ENCODE measurements at regions not wholly inside any gene's neighbourhood (a gene's known extent, or its start where the extent isn't known, plus 50 kb on each side); places are given as distances from the start of the nearest gene placed in this dataset.

GRCh38 chr14:58815161-58815701 lies 177.5 kb downstream of the DACT1 start:
- Histone ChIP-seq H3K27me3 (ENCODE audit: insufficient read depth, low read length) (no peaks in the 10 kb centered on the region), H3K4me1 (ENCODE audit: insufficient read depth, low read length) (no peaks in the 10 kb centered on the region), H3K4me3 (ENCODE audit: low read length in 2 of 2) (no peak overlapping the region), H3K27ac (ENCODE audit: low read depth, low read length) (no peak overlapping the region), H3K36me3 (ENCODE audit: insufficient read depth, low read length) (no peaks in the 10 kb centered on the region), H3K9me3 (ENCODE audit: control insufficient read depth in 1 of 2, low read length in 2 of 2) (no peaks in the 10 kb centered on the region)
- H3K27ac Mint-ChIP-seq = no peak overlapping the region
- H3K27me3 Mint-ChIP-seq = peaks cover 2 to 4% of the 10 kb centered on the region in 2 donors
- peaks cover 0 to 2% (median 0%) of the 10 kb centered on the region in 8 donors for H3K9me3 Mint-ChIP-seq
- no peaks in the 10 kb centered on the region for H3K4me1 Mint-ChIP-seq
- H3K4me3 Mint-ChIP-seq = no peak overlapping the region
- intact Hi-C loops (cut with micrococcal nuclease) = no loop called here
- ChIA-PET POLR2A (ENCODE audit: partially characterized antibody) (no interaction called here), CTCF (ENCODE audit: partially characterized antibody) (no interaction called here)
- no peak for DNase-seq
- H3K36me3 Mint-ChIP-seq = no peaks in the 10 kb centered on the region

- Mint-ChIP-seq H3K27me3 (peaks cover 2 to 4% of the 10 kb centered on the region in 2 donors), H3K4me3 (no peak overlapping the region), H3K4me1 (no peaks in the 10 kb centered on the region), H3K9me3 (peaks cover 0 to 2% (median 0%) of the 10 kb centered on the region in 8 donors), H3K27ac (no peak overlapping the region), H3K36me3 (no peaks in the 10 kb centered on the region)
- intact Hi-C loops (cut with micrococcal nuclease) = no loop called here
- no peak for DNase-seq
- H3K36me3 ChIP-seq (ENCODE audit: insufficient read depth, low read length) = no peaks in the 10 kb centered on the region
- no peaks in the 10 kb centered on the region for H3K27me3 ChIP-seq (ENCODE audit: insufficient read depth, low read length)
- no peaks in the 10 kb centered on the region for H3K4me1 ChIP-seq (ENCODE audit: insufficient read depth, low read length)
- POLR2A ChIA-PET (ENCODE audit: partially characterized antibody) = no interaction called here
- H3K9me3 ChIP-seq (ENCODE audit: control insufficient read depth in 1 of 2, low read length in 2 of 2) = no peaks in the 10 kb centered on the region
- no peak overlapping the region for H3K27ac ChIP-seq (ENCODE audit: low read depth, low read length)
- H3K4me3 ChIP-seq (ENCODE audit: low read length in 2 of 2) = no peak overlapping the region
- CTCF ChIA-PET (ENCODE audit: partially characterized antibody) = no interaction called here
Observed at GRCh38 chr14:58815794-58816193, 178.0 kb downstream of the DACT1 start.

- Histone ChIP-seq H3K4me1 (ENCODE audit: insufficient read depth, low read length) (no peaks in the 10 kb centered on the region), H3K36me3 (ENCODE audit: insufficient read depth, low read length) (no peaks in the 10 kb centered on the region), H3K9me3 (ENCODE audit: control insufficient read depth in 1 of 2, low read length in 2 of 2) (no peaks in the 10 kb centered on the region), H3K27me3 (ENCODE audit: insufficient read depth, low read length) (no peaks in the 10 kb centered on the region), H3K27ac (ENCODE audit: low read depth, low read length) (no peak overlapping the region), H3K4me3 (ENCODE audit: low read length in 2 of 2) (no peak overlapping the region)
- Mint-ChIP-seq H3K4me3 (no peak overlapping the region), H3K36me3 (no peaks in the 10 kb centered on the region), H3K9me3 (peaks cover 0 to 2% (median 0%) of the 10 kb centered on the region in 8 donors), H3K27me3 (peaks cover 2 to 4% of the 10 kb centered on the region in 2 donors), H3K27ac (no peak overlapping the region), H3K4me1 (no peaks in the 10 kb centered on the region)
- intact Hi-C loops (cut with micrococcal nuclease) = no loop called here
- ChIA-PET CTCF (ENCODE audit: partially characterized antibody) (no interaction called here), POLR2A (ENCODE audit: partially characterized antibody) (no interaction called here)
- no peak for DNase-seq
Observed at GRCh38 chr14:58816416-58817115, 178.8 kb downstream of the DACT1 start.

- peaks cover 2% of the 10 kb centered on the region in 2 donors for H3K27me3 Mint-ChIP-seq
- Histone ChIP-seq H3K36me3 (ENCODE audit: insufficient read depth, low read length) (no peaks in the 10 kb centered on the region), H3K27me3 (ENCODE audit: insufficient read depth, low read length) (no peaks in the 10 kb centered on the region), H3K27ac (ENCODE audit: low read depth, low read length) (no peak overlapping the region), H3K9me3 (ENCODE audit: control insufficient read depth in 1 of 2, low read length in 2 of 2) (no peaks in the 10 kb centered on the region), H3K4me3 (ENCODE audit: low read length in 2 of 2) (no peak overlapping the region), H3K4me1 (ENCODE audit: insufficient read depth, low read length) (no peaks in the 10 kb centered on the region)
- ChIA-PET POLR2A (ENCODE audit: partially characterized antibody) (no interaction called here), CTCF (ENCODE audit: partially characterized antibody) (no interaction called here)
- no peaks in the 10 kb centered on the region for H3K4me1 Mint-ChIP-seq
- intact Hi-C loops (cut with micrococcal nuclease) = no loop called here
- H3K36me3 Mint-ChIP-seq = no peaks in the 10 kb centered on the region
- DNase-seq = no peak
- no peak overlapping the region for H3K4me3 Mint-ChIP-seq
- H3K9me3 Mint-ChIP-seq = peaks cover 0 to 2% (median 0%) of the 10 kb centered on the region in 8 donors
- no peak overlapping the region for H3K27ac Mint-ChIP-seq
Observed at GRCh38 chr14:58817846-58818245, 180.1 kb downstream of the DACT1 start.

- Histone ChIP-seq H3K27me3 (ENCODE audit: insufficient read depth, low read length) (no peaks in the 10 kb centered on the region), H3K36me3 (ENCODE audit: insufficient read depth, low read length) (no peaks in the 10 kb centered on the region), H3K27ac (ENCODE audit: low read depth, low read length) (no peak overlapping the region), H3K4me1 (ENCODE audit: insufficient read depth, low read length) (no peaks in the 10 kb centered on the region), H3K9me3 (ENCODE audit: control insufficient read depth in 1 of 2, low read length in 2 of 2) (no peaks in the 10 kb centered on the region), H3K4me3 (ENCODE audit: low read length in 2 of 2) (no peak overlapping the region)
- Mint-ChIP-seq H3K4me1 (no peaks in the 10 kb centered on the region), H3K36me3 (no peaks in the 10 kb centered on the region), H3K27me3 (peaks cover 2% of the 10 kb centered on the region in 2 donors), H3K9me3 (peaks cover 0 to 4% (median 0%) of the 10 kb centered on the region in 8 donors), H3K27ac (no peak overlapping the region), H3K4me3 (no peak overlapping the region)
- no peak for DNase-seq
- POLR2A ChIA-PET (ENCODE audit: partially characterized antibody) = no interaction called here
- CTCF ChIA-PET (ENCODE audit: partially characterized antibody) = no interaction called here
- intact Hi-C loops (cut with micrococcal nuclease) = no loop called here
Observed at GRCh38 chr14:58820032-58820431, 182.3 kb downstream of the DACT1 start.

GRCh38 chr14:58821421-58821820 lies 183.7 kb downstream of the DACT1 start:
- H3K36me3 Mint-ChIP-seq = no peaks in the 10 kb centered on the region
- Histone ChIP-seq H3K4me1 (ENCODE audit: insufficient read depth, low read length) (no peaks in the 10 kb centered on the region), H3K27ac (ENCODE audit: low read depth, low read length) (no peak overlapping the region), H3K9me3 (ENCODE audit: control insufficient read depth in 1 of 2, low read length in 2 of 2) (no peaks in the 10 kb centered on the region), H3K4me3 (ENCODE audit: low read length in 2 of 2) (no peak overlapping the region), H3K27me3 (ENCODE audit: insufficient read depth, low read length) (no peaks in the 10 kb centered on the region), H3K36me3 (ENCODE audit: insufficient read depth, low read length) (no peaks in the 10 kb centered on the region)
- DNase-seq = no peak
- intact Hi-C loops (cut with micrococcal nuclease) = no loop called here
- H3K4me1 Mint-ChIP-seq = no peaks in the 10 kb centered on the region
- H3K27me3 Mint-ChIP-seq = peaks cover 2% of the 10 kb centered on the region in 2 donors
- CTCF ChIA-PET (ENCODE audit: partially characterized antibody) = no interaction called here
- H3K4me3 Mint-ChIP-seq = no peak overlapping the region
- no peak overlapping the region for H3K27ac Mint-ChIP-seq
- H3K9me3 Mint-ChIP-seq = peaks cover 0 to 4% (median 0%) of the 10 kb centered on the region in 8 donors
- POLR2A ChIA-PET (ENCODE audit: partially characterized antibody) = no interaction called here

GRCh38 chr14:58822856-58823255 lies 185.1 kb downstream of the DACT1 start:
- Mint-ChIP-seq H3K4me3 (no peak overlapping the region), H3K9me3 (peaks cover 0 to 10% (median 2%) of the 10 kb centered on the region in 8 donors), H3K27ac (no peak overlapping the region), H3K27me3 (peaks cover 2% of the 10 kb centered on the region in 2 donors), H3K36me3 (no peaks in the 10 kb centered on the region), H3K4me1 (no peaks in the 10 kb centered on the region)
- CTCF ChIA-PET (ENCODE audit: partially characterized antibody) = no interaction called here
- H3K27me3 ChIP-seq (ENCODE audit: insufficient read depth, low read length) = no peaks in the 10 kb centered on the region
- no peak overlapping the region for H3K27ac ChIP-seq (ENCODE audit: low read depth, low read length)
- POLR2A ChIA-PET (ENCODE audit: partially characterized antibody) = no interaction called here
- H3K9me3 ChIP-seq (ENCODE audit: control insufficient read depth in 1 of 2, low read length in 2 of 2) = no peaks in the 10 kb centered on the region
- H3K4me1 ChIP-seq (ENCODE audit: insufficient read depth, low read length) = no peaks in the 10 kb centered on the region
- intact Hi-C loops (cut with micrococcal nuclease) = no loop called here
- no peak for DNase-seq
- no peak overlapping the region for H3K4me3 ChIP-seq (ENCODE audit: low read length in 2 of 2)
- no peaks in the 10 kb centered on the region for H3K36me3 ChIP-seq (ENCODE audit: insufficient read depth, low read length)
